H4 (cell line): ENCODE measurements at regions not wholly inside any gene's neighbourhood (a gene's known extent, or its start where the extent isn't known, plus 50 kb on each side); places are given as distances from the start of the nearest gene placed in this dataset.
A peak's percentile ranks its signal among the peaks of the same experiment; 100 is the strongest.
"Not testable (repeated sequence)": the region's sequence is repeated elsewhere in the genome, so short reads cannot be mapped to it uniquely, and the experiment has no call there.

Experiments used
- DNase-seq: peaks from one replicate; pipeline ENCODE4 v3.0.0-alpha.2; 2015; ENCODE audit warnings: low spot score

GRCh38 chr1:143842058-143842457, 129.7 kb downstream of the FAM72C start:
- not testable (repeated sequence) for DNase-seq

GRCh38 chr1:143839182-143839581, 132.6 kb downstream of the FAM72C start:
- DNase-seq, result not testable (repeated sequence)

DNA sequence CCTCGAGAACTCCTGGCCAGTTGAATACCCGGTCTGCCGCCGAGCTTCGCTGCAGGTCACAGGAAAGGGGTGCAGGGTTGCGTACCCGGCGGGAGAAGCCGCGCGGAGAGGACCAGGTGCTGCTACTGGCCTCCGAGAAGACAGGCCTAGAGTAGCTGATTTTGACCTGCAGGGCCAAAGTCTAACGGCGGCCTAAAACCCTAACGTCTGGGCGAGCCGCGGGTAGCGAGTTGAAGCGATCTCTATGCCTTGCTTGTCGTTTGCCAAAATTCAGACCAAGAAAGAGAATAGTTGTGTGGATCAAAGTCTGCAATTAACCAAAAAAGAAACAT, 133.2 kb downstream of the FAM72C start:
- DNase-seq, result not testable (repeated sequence)

- DNase-seq, result not testable (repeated sequence)
Observed at GRCh38 chr1:143837924-143838597, 133.7 kb downstream of the FAM72C start.

DNA sequence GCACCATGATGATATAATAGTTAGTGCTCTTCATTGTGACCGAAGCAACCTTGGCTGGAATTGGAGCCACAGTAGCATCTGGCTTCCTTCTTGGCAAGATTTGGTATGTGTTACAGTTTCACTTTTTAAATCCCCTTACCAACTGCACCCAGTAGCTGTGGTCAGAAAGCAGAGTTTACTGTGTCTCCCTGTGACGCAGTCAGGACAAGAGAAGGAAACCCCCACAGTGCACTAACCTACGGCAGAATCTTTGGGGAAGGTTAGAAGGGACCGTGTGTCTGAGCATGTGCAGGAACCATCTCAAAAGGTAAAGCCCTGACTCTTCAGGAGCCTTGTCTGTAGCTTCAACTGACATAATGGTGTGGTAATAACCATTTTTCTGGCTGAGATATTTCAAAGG, 138.4 kb downstream of the FAM72C start:
- DNase-seq, result not testable (repeated sequence)

- not testable (repeated sequence) for DNase-seq
Observed at GRCh38 chr1:143832379-143832716, 139.4 kb downstream of the FAM72C start.

- not testable (repeated sequence) for DNase-seq
Observed at GRCh38 chr1:143831479-143832378, 140.1 kb downstream of the FAM72C start.

DNA sequence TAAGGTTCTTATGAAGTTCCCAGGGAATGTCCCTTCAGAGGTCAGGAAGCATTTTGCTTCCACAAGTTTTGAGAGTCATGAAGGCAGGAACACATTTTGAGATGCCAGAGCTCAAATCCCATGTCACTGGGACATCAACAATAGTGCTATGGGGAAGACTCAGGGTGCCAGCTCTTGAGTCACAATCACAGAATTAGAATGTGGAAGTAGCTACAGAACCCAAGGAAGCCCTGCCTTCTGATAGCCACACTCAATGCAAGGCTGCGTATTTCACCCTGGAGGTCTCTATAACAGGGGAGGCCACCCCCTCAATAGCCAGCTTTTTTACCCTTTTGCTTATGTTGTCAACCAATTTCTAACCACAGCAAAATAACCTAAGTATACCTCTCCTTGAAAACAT, 145.6 kb downstream of the FAM72C start:
- DNase-seq, result not testable (repeated sequence)

DNA sequence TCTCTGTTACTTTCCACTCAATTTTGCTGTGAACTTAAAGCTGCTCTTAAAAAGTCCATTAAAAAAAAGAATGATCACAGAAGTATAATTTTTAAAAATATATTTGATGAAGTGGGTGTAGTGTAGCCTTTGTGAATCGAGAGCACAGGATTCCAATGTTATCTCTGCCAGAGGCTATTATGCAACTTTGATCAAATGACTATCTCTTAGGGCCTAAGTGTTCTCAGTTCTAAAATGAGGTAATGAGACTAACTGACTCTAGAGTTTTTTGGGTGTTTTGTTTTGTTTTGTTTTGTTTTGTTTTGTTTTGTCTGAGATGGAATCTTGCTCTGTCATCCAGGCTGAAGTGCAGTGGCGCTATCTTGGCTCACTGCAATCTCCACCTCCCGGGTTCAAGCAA, 147.5 kb downstream of the FAM72C start:
- not testable (repeated sequence) for DNase-seq

GRCh38 chr1:143820058-143820457, 151.7 kb downstream of the FAM72C start:
- not testable (repeated sequence) for DNase-seq

GRCh38 chr1:143816369-143816768, 155.4 kb downstream of the FAM72C start:
- DNase-seq, result not testable (repeated sequence)

DNA sequence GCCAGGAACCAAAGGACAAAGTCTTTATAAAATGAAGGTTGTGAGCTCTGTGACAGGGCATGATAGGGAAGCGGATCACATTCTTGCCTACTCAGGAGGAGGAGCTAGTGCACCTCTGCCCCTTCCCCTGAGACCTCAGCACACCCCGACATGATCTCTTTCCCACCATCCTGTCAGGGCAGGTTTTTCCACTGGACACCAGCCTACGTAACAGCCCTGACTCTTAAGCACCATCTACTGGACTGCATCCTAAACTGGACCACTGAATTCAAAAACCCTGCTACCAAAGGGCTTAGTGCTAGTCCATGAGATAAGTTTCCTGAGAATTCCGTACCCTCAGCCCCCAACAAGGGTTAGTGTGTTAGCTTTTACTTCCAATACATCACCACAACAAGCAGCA, 166.4 kb downstream of the FAM72C start:
- not testable (repeated sequence) for DNase-seq

- DNase-seq, result not testable (repeated sequence)
Observed at GRCh38 chr1:143804707-143805356, 167.0 kb downstream of the FAM72C start.

DNA sequence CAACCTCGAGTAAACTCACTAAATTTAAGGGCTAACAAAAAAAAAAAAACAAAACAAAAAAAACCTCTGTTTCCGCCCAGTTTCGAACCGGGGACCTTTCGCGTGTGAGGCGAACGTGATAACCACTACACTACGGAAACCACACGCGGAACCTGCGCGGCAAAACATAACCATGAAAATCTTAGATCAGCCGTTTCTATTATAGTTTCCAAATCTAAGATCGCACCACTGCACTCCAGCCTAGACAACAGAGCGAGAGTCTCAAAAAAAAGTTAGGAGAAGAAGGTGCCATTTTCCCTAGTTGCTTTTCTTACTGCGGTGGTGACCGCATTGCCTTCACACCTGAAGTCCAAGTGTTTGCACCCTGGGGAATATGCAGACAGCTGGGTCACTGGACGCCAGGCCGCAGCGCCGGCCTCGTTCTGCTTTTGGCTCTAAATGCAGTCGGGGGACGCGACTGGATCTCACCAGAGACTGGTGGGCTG, 167.8 kb downstream of the FAM72C start:
- peak; percentile 19 for DNase-seq

DNA sequence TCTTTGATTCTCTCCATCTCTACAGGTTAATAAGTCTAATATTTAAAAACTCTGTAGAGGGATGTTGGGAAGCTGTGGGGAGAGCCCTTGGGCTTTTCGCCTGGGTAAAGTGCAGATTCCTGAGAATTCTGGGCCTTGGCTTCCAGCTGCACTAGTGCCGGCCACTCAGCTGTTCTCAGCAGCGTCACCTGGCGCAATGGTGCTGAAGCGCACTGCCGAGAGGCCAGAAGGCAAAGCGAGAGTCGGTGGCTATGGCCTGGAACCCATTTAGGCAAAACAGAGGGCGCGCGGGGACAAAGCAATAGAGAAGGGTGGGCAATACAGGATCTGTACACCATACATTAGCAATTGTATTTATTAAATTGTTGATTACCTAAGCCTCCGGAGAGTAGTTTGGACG, 168.7 kb downstream of the FAM72C start:
- DNase-seq, result not testable (repeated sequence)

GRCh38 chr1:143799568-143800187, 172.1 kb downstream of the FAM72C start:
- not testable (repeated sequence) for DNase-seq

DNA sequence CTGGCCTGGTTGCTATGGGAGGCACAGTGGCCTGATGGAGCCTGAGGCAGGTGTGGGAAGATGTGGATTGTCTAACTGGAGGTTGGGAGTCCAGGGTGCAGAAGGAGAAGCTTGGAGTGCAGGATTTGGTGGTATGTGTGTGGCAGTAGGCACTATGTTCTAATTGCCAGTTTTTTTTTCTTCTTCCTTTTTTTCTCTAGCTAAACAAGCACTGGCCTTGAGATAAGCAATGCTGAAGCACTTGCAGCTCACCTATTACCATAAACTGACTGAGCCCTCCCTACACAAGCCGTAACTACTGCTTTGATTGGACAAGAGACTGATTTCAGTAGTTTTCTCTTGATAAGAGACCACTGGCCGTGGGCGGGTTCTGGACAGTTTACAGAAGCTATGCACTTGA, 175.4 kb downstream of the FAM72C start:
- DNase-seq, result not testable (repeated sequence)

GRCh38 chr1:143792047-143792937, 179.5 kb downstream of the FAM72C start:
- DNase-seq, result not testable (repeated sequence)

DNA sequence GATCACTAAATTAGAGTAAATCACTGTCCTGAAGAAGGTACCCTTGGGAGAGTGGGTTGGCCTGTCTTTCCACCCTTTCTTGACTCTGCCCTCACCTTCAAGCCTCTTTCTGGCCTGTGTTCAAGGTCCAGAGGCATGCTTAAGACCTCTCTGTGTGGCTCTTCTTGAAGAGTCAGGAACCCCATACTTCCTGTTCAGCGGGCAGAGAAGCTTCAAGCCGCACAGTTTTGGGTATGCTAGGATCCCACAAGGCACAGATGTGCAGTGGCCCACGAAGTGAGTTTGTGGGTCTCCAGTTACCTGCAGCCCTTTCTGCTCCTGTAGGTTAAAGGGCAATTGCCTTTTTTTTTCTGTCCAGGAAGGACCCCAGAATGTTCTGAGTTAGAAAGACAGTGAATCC, 185.4 kb downstream of the FAM72C start:
- DNase-seq, result not testable (repeated sequence)

DNA sequence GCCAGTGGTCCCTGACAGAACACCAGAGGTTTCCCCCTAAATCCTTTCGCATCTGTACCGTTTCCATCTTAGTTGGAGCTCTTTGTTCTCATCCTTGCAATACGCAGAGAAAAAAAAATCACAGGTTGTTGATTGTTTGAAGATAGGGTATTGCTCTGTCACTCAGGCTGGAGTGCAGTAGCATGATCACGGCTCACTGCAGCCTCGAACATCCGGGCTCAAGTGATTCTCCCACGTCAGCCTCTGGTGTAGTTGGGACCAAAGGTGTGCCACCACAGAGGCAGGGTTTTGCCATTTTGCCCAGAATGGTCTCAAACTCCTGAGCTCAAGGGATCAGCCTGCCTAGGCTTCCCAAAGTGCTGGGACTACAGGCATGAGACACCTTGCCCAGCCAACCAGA, 185.9 kb downstream of the FAM72C start:
- not testable (repeated sequence) for DNase-seq
